KMS-11 (cell line): ENCODE measurements at regions not wholly inside any gene's neighbourhood (a gene's known extent, or its start where the extent isn't known, plus 50 kb on each side); places are given as distances from the start of the nearest gene placed in this dataset.

Experiments
- H2AFZ ChIP-seq: fragments of 200-600 bp; sonication (generic); 2 replicates; pipeline ENCODE4 v1.6.1; 2016; ENCODE audit warnings: antibody characterized with exemption, mixed run types, low read depth
- H3K27ac ChIP-seq: fragments of 200-600 bp; sonication (generic); 2 replicates; pipeline ENCODE4 v1.6.1; 2016; ENCODE audit warnings: mild to moderate bottlenecking, mixed run types
- H3K27me3 ChIP-seq: fragments of 200-600 bp; sonication (generic); 2 replicates; pipeline ENCODE4 v1.6.1; 2017; ENCODE audit warnings: mild to moderate bottlenecking, low read depth, mixed run types, moderate library complexity; ENCODE audit not compliant: insufficient read depth
- H3K36me3 ChIP-seq: fragments of 200-600 bp; sonication (generic); 2 replicates; pipeline ENCODE4 v1.6.1; 2017; ENCODE audit warnings: mild to moderate bottlenecking, mixed run types; ENCODE audit not compliant: insufficient read depth
- H3K4me1 ChIP-seq: fragments of 200-600 bp; sonication (generic); 2 replicates; pipeline ENCODE4 v1.6.1; 2016; ENCODE audit warnings: mild to moderate bottlenecking, low read depth, mixed run types; ENCODE audit not compliant: poor library complexity, severe bottlenecking
- H3K4me2 ChIP-seq: fragments of 200-600 bp; sonication (generic); 2 replicates; pipeline ENCODE4 v1.7.0; 2016; ENCODE audit warnings: mild to moderate bottlenecking, mixed run types
- H3K4me3 ChIP-seq: fragments of 200-600 bp; sonication (generic); IDR thresholded peaks from 2 replicates; pipeline ENCODE4 v1.6.1; 2017; ENCODE audit warnings: low read depth, low read length, mixed read lengths; ENCODE audit not compliant: insufficient read depth
- H3K79me2 ChIP-seq: fragments of 200-600 bp; sonication (generic); 2 replicates; pipeline ENCODE4 v1.6.1; 2016; ENCODE audit warnings: low read depth, mixed run types; ENCODE audit not compliant: insufficient read depth
- H3K9ac ChIP-seq: fragments of 200-600 bp; sonication (generic); 2 replicates; pipeline ENCODE4 v1.6.1; 2016; ENCODE audit warnings: mild to moderate bottlenecking, mixed run types
- H4K20me1 ChIP-seq: fragments of 200-600 bp; sonication (generic); 2 replicates; pipeline ENCODE4 v1.6.1; 2016; ENCODE audit warnings: mild to moderate bottlenecking, mixed run types; ENCODE audit not compliant: insufficient read depth
- CTCF ChIP-seq: fragments of 200-600 bp; sonication (generic); conservative IDR thresholded peaks from 2 replicates; pipeline ENCODE4 v1.6.1; 2017; ENCODE audit warnings: low read depth, mild to moderate bottlenecking, antibody characterized with exemption, low read length, moderate library complexity, mixed read lengths

- TF ChIP-seq CTCF = no peak
- Histone ChIP-seq H3K4me1 (no peaks in the 10 kb centered on the region), H3K27me3 (no peaks in the 10 kb centered on the region), H3K4me2 (no peak overlapping the region), H3K36me3 (no peaks in the 10 kb centered on the region), H3K4me3 (no peak overlapping the region), H4K20me1 (no peaks in the 10 kb centered on the region), H3K79me2 (no peaks in the 10 kb centered on the region), H2AFZ (no peak overlapping the region), H3K9ac (no peak overlapping the region), H3K27ac (no peak overlapping the region)
Measured at GRCh38 chr19:31505596-31505910, 156.3 kb upstream of the TSHZ3 start.

GRCh38 chr19:31506102-31506501, 156.9 kb upstream of the TSHZ3 start:
- Histone ChIP-seq H3K27ac (no peak overlapping the region), H2AFZ (no peak overlapping the region), H3K9ac (no peak overlapping the region), H3K4me2 (no peak overlapping the region), H3K36me3 (no peaks in the 10 kb centered on the region), H3K27me3 (no peaks in the 10 kb centered on the region), H4K20me1 (no peaks in the 10 kb centered on the region), H3K4me3 (no peak overlapping the region), H3K79me2 (no peaks in the 10 kb centered on the region), H3K4me1 (no peaks in the 10 kb centered on the region)
- no peak for TF ChIP-seq CTCF

- Histone ChIP-seq H3K36me3 (no peaks in the 10 kb centered on the region), H2AFZ (no peak overlapping the region), H3K79me2 (no peaks in the 10 kb centered on the region), H3K27ac (no peak overlapping the region), H3K4me2 (no peak overlapping the region), H3K4me1 (no peaks in the 10 kb centered on the region), H3K27me3 (no peaks in the 10 kb centered on the region), H3K9ac (no peak overlapping the region), H4K20me1 (no peaks in the 10 kb centered on the region), H3K4me3 (no peak overlapping the region)
- TF ChIP-seq CTCF = no peak
Measured at GRCh38 chr19:31510635-31511034, 161.4 kb upstream of the TSHZ3 start.

- H3K27me3 ChIP-seq = no peaks in the 10 kb centered on the region
- H3K27ac ChIP-seq = no peak overlapping the region
- H3K36me3 ChIP-seq = no peaks in the 10 kb centered on the region
- H3K4me1 ChIP-seq = no peaks in the 10 kb centered on the region
- H4K20me1 ChIP-seq = no peaks in the 10 kb centered on the region
- H2AFZ ChIP-seq = no peak overlapping the region
- H3K9ac ChIP-seq = no peak overlapping the region
- H3K79me2 ChIP-seq = no peaks in the 10 kb centered on the region
- no peak for TF ChIP-seq CTCF
- no peak overlapping the region for H3K4me3 ChIP-seq
- H3K4me2 ChIP-seq = no peak overlapping the region
Measured at GRCh38 chr19:31511098-31511497, 161.9 kb upstream of the TSHZ3 start.

- H4K20me1 ChIP-seq = no peaks in the 10 kb centered on the region
- H3K4me3 ChIP-seq = no peak overlapping the region
- H2AFZ ChIP-seq = no peak overlapping the region
- H3K36me3 ChIP-seq = no peaks in the 10 kb centered on the region
- H3K4me2 ChIP-seq = no peak overlapping the region
- H3K27ac ChIP-seq = no peak overlapping the region
- no peak overlapping the region for H3K9ac ChIP-seq
- no peak for TF ChIP-seq CTCF
- no peaks in the 10 kb centered on the region for H3K79me2 ChIP-seq
- no peaks in the 10 kb centered on the region for H3K4me1 ChIP-seq
- H3K27me3 ChIP-seq = no peaks in the 10 kb centered on the region
Measured at GRCh38 chr19:31511696-31512095, 162.5 kb upstream of the TSHZ3 start.
